Eye (tissue), 1 donor: ENCODE measurements at regions not wholly inside any gene's neighbourhood (a gene's known extent, or its start where the extent isn't known, plus 50 kb on each side); places are given as distances from the start of the nearest gene placed in this dataset.
A peak's percentile ranks its signal among the peaks of the same experiment; 100 is the strongest.

Experiments used
- DNase-seq: peaks from one replicate; pipeline ENCODE4 v3.0.0-alpha.2; 2015

DNA sequence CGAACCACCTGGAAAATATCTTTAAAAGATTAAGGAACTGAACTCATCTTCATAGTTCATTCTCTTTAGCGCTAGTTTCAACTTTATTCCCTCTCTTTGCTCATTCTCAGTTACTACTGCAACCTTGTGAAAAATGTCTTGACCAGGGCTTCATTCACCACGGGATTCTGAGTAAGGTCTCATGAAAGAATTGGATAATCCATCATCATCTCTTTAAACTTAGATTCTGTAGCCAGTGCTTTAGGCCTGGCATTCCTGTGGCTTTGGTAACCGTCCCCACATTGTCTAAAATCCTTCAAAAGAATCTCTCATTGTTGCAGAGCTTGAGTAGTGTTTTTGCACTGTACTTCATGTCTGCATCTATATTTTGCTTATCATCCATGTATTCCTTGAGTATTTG lies 229.5 kb downstream of the ETAA1 start:
- DNase-seq, result no peak

DNA sequence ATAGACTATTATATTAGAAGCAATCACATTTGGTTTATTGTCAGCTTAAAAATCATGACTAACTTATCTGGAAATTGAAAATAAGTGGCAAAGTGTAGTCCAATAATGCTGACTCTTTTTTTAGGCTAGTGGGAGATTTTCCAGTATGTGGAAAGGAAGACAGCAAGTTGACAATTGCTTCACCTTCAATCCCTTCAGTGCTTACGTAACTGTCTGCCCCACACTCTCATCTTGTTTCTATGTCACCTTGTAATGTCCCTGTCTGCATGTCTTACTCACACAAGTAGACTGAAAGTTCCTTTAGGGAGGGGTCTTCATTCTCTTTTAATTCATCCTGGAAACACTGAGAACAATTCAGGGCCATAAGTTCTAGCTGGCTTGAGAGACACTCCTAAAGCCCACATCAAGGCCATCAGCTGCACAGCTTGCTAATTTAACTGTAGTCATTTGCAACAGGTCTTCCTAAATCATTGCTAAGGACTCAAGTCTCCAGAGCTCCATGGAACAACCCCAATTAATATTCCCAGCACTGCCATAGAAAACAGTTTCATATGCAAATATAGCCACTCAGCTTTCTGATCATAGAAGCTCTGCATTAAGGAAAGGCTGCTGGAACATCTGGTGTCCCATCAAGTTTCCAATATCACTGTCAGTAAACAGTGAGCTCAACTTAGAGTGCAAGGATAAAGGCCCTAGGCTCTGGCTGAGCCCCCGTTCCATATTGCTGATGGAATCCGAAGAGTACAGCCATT lies 230.5 kb downstream of the ETAA1 start:
- no peak for DNase-seq

DNA sequence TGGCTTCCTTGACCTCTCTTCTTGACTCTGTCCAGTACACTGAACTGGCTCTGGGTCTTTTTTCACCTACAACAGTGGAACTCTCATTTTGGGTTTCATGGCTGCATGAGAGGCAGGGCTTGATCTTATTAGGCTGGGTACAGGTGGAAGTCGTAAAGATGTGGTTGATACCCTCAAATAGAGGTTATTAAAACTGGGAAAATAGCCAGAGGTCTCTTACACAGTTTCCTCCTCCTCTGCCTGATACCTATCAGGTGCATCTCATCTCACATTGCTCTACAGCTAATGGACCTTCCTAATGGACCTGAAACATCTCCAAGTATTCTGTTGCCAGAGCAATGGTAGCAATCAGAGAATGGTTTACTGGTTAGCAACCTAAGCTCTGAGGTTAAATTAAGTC lies 231.8 kb downstream of the ETAA1 start:
- DNase-seq, result no peak

DNA sequence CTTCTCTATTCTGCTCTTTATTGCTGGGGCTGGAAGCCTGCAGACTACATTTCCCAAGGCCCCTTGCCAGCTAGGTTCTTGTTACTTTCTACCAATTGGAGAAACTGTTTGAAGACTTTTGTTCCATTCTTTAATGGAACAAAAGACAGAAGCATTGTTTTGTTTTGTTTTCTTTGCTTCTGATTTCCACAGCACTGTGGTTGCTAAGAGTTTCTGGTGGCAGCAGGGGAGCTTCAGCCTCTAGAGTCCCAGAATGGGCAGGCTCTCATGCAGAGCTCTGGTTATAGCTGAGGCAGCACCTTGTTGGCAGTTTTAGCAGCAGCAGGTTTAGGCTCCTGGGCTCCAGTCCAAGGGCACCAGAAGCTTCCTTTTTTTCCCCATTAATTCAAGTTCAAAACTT lies 234.3 kb downstream of the ETAA1 start:
- DNase-seq, result no peak

DNA sequence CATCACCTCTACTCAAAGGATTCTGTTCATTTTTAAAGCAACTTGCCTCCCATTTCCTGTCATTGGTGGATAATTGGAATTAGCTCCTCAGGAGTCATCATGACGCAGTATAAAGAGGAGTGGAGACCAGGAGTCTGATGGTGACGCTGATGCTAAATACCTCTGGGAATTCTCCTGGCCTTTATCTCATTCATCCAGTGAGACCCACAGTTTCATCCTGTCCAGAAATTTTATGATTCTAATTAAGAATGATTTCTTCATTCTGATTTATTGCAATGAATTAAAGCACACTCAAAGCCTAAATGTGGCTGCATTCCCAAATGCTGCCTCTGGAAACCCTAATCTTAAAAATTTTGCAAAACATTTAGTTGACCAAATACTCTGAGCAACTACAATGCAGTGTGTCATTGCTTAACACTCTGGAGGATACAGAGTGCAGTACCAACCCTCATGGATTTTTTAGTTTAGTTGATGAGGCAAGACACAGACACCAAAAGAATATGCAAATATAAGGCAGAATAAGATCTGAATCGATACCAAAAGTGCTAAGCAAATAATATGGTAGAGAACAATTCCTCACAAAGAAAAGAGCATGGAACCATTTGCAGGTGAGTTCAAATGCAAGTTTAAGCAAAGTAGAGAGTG lies 236.2 kb downstream of the ETAA1 start:
- DNase-seq, result no peak

DNA sequence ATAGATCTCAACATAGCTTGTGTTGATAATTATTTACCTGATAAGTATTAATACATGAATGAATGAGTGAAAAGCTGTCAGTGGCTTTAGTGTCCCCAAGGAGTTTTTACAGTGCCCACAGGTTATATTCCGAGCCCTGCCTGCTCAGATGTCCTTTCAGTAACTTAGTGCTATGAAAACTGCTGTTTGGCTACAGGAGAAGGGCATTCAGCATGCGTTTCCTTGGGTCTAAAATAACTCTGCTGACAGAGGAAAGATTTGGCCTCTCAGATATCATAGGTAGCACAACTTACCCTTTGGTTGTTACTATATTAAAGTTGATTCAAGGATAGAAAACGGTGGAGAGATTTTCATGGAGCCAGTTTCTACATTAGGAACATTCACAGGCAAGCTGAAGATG lies 241.0 kb downstream of the ETAA1 start:
- DNase-seq, result no peak

DNA sequence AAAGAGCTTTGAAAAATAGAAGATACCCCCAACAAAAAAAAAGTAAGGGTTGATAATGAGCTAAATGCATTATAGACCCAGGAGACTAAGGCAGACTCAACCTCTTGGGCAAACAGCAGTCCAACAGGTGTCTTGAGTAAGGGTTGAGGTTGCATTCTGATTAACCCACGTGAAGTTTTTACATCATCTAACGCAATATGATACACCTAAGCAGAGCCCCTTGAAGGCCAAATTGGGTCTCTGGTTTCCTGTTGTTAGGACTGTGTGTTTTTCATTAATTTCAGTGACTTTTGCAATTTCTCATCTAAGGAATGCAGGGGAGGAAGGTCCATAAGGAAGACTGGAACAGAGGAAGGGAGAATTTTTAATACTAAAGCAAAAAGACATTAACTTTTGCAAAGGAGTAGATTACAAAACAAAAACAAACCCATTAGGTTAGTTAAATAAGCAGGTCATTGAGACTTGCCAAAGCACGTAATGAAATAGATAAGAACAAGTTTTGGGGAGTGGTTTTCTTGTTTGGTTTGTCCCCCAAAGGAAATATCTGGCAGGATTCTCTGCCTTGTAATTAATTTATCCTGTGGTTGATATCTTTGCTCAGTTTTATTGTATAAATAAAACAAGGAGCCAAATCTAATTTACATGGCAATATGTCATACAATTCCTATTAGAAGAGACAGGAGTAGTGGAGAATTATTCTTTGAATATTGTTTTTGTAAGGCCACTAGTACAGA lies 244.3 kb downstream of the ETAA1 start:
- peak; percentile 40 for DNase-seq

DNA sequence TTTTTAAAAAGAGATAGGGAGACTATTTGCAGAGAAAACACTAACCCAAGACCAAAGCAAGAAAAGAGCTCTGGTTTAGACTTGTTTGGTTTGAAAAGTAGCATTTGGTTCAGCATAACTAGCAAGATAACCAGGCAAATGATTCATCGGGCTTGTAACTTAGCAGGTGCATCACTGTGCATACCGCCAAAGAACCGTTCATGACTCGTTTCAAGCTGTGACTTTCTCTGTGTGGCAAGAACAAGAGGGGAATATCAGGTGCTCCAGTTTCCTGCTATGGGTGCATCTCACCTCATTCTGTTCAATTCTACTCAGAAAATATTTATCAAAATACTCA lies 244.9 kb downstream of the ETAA1 start:
- DNase-seq, result no peak

DNA sequence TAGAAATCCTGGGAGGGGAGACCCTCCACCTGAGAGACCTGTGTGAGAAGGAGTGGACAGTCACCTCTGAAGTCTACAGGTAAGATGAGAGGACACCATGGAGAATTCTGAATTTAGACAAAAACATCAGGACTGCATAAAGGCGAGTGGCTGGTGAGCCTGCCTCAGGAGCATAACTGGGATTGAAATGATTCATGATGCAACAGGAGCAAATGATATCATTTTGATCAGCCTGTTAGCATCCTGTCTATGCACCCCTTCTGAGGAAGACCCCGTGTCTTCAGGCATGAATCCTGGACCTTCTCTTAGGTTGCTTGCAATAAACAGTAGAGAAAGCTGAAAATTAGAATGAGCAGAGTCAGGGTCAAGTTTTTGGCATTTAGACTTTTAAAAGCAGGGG lies 245.8 kb downstream of the ETAA1 start:
- DNase-seq, result no peak

DNA sequence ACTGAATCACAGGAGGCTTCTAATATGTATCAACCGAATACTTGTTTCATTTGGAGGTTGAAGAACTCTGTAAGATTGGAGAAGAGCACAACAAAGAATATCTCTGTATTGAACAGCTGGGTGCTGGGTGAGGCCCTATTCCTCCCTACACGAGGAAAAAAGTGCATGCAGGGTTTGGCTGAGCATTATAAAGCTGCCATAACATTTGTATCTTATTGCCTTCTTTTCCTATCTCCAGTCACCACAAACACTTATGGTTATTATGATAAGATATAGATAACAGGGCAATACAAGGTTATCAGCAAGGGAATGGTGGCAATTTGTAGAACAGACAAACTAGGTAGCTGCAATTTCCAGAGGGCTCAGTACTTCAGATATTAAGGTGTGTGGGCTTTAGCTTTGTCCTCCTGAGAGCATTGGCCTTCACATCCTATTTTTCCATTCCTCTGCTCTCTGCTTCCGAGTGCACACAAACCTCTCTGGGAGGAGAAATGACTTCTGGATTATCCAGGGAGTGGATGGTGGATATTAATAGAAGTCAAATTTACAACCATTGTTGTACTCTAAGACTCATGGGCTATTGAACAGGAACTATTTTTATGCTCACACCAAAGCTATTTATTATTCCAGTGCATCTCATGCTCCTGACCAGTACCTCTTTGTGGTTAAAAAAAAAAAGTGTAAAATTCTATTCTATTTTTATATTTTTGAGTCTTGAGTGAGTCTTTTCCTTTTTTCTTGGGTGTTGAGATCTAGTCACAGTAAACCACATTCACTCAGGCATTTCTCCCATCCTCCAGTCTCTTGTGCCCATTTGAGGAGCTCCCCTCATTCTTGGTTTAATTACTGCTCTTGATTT lies 248.4 kb downstream of the ETAA1 start:
- DNase-seq, result no peak

DNA sequence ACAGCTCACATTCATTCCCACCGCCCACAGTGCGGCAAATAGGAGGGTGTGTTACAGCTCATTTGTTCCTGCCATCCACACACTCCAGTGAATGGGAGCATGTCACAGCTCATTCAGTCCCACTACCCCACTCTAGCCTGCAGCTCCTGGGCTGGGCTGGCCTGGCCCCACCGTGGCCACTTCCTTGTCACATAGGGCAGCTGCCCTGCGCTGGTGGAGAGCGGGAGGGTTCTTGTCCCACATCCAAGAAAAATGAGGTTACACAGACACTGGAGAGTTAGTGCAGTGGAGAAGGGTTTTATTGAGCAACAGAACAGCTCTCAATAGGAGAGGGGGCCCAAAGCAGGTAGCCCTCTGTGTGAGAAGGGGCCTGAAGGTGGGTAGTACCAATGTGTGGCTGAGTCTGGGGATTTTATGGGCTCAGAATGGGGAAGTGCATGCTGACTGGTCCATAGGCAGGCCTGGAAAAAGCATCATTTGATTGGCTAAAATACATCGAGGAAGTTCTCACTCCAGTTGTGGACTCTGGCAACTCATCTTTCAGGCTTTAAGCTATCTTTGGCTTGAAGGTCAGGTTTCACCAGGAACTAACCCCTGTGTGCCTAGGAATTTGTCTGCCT lies 249.7 kb downstream of the ETAA1 start:
- no peak for DNase-seq

DNA sequence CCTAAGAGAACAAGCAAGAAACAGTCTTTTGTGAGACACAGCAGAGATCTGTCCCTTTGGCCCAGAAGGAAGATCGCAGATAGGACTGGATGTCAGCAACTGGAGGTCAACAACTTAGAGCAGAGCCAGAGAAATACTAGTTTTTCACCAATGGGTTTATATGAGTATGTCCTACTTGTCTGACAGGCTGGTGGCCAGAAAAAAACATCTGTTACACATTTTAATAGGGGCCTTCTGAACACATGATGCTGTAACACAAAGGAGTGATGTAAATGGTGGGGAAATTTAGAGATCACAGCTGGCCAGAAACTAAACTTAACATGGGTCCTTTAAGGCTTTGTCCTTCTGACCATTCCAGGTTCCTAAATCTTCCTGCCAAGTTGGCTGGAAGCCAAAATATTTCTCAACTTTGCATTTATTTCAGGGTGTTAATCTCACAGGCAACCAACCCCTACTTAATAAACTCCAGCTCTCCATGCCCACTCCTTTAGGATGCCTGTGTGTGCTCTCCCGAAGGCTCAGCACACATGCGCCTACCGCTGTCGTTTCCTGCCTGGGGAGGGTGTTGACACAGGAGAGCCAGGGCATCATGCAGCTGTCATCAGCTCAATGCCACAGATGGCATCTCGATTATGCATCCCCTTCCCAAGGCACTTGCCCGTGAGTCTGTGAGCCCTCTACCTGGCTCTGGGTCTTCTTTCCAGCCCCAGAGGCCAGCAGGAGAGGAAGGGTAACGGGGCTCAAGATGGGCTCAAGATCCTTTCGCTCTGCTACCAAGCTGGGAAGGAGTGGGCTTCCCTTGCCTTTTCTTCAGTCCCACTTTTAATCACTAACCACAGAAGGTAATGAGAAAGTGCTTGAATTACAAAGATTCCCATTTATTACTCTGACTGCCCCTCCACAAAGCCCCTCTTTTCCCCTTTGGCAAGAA lies 252.5 kb downstream of the ETAA1 start:
- peak; percentile 66 for DNase-seq

DNA sequence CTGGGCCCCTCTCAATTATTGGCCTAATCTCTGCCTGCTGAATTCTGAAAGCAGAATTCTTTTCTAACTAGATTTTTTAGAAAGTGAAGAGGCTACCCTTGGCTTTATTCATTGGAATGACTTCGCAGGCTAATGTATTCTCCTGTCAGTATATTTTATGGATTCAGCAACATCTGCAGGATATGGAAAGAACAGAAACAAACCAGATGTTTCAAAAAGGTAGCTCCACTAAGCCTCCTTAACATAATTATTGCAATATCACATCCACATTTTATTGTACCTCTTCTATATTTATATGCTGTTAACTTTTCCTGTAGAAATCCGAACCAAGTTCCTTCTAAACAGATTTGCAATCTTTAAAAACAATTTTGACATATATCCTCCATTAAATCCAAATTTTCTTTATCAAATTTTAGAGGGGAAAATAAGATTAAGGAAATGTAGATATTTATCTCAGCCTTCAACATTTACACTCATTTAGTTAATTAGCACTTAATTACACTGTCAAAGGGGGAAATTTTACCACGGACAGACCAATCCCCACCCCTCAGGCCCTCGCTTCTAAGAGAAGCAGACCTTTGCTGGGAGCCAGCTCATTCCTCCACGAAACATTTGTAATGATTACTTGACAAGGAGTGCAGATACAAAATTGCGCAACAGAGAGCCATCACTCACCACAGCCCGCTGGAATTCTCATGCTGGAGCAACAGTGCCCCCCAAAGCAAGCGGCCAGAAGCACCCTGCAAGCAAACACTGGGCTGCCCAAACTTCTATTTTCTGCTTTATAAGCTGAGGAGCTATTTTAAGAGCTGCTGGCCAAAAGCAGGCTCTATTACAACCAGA lies 253.4 kb downstream of the ETAA1 start:
- peak; percentile 91 for DNase-seq

DNA sequence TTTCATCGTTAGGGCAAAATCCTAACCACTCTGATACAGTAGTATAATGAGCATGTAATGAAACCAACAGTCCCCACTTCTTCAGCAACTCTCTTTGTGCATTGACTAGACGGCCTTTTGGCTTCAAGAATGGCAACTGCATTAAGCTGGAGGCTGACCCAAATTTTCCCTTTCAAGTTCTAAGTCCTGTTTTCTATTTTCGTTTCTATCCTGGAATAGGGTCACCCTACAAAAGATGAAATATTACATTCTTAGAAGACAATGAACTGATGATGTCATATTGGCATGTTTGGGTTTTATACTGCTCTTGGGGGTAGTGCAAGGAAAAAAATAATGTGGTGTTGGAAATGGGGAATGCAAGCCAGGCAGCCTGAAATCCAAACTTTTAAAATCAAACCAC lies 254.4 kb downstream of the ETAA1 start:
- peak; percentile 20 for DNase-seq

DNA sequence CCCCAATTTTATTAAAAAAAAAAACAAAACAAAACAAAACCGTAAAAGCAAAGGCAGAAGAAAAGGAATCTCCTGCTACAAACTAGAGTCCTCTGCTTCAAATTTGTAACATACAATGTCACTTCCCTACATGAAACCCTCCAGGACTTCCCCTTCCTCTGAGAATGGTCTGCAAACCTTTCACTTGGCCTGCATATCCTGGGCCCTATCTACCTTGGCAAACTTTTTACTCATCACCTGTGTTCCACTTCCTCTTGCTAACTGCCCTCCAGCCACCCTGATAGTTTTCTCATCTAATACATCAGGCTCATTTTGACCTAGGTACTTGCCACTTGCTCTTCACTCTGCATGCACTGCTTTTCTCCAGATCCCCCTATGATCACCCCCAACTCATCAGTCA lies 255.5 kb downstream of the ETAA1 start:
- DNase-seq, result no peak

DNA sequence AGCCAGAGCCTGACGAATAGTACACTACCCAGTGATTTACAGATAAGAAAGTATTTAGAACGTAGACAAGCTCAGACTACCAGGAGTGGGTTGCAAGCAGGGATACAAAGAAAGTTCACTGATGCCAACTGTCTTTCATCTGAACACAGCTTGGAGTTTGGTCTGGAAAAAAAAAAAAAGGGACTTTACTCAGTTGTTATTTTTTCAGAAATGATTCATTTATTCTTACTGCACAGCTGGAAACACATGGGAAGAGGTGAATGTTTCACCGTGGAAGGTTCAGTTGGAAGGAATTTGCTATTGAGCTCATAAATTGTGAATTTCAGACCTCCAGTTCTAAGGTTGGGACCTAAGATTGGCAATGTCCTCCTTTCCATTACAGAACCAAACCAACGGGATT lies 259.7 kb downstream of the ETAA1 start:
- no peak for DNase-seq

DNA sequence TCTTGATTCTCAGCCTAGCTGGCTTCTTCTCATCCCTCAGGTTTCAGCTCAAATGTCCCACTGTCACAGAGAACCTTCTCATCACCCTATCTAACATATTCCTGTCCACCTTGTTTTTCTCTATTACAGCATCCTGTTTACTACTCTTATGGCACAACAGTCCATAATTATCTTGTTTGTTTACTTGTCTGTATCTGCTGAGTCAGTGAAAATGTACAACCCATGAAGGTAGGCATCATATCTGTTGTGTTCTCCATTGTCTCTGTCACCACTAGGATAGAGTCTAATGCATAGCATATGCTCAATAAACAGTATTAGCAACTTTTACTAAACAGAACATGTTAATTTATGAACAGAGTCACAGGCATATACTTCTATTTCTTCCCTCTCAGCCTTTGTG lies 261.7 kb downstream of the ETAA1 start:
- no peak for DNase-seq

DNA sequence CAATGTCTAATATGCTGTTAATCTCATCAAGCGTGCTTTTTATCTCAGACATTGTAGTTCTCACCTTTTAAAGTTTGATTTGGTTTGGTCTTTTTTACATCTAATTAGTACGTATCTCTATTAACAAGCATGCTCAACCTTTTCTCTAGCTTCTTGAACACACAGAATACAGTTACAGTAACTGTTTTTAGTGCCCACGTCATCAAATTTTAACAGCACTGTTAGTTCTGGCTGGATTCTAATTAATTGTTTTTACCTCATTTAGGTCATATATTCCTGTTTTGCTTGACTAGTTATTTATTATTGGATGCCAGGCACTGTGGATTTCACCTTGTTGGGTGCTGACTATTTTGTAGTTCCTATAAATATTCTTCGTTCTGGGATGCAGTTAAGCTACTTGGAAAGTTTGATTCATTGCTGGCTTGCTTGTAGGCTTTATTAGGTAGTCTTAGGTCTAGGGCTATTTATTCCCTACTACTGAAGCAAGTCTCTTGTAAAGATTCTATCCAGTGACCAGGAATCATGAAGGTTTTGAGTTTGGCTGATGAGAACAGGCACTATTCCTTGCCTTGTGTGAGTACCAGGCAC lies 263.0 kb downstream of the ETAA1 start:
- DNase-seq, result no peak

DNA sequence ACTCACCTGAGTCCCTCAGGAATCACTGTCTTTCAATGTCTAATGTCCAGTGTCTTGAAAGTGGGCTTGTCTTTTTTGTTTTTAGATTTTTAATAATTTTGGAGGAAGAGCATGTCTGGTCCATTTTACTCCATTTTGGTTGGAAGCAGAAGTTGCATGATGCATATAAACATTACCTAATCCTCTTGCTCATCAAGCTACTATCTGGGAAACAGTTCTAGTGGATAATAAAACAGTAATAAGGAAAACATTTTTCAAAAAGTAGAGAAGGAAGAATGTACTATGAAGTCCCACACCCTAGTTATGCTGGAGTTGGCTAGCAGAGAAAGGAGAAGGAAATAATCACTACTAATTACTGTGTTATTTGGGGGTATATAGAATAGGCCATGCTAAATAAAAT lies 263.7 kb downstream of the ETAA1 start:
- DNase-seq, result no peak

DNA sequence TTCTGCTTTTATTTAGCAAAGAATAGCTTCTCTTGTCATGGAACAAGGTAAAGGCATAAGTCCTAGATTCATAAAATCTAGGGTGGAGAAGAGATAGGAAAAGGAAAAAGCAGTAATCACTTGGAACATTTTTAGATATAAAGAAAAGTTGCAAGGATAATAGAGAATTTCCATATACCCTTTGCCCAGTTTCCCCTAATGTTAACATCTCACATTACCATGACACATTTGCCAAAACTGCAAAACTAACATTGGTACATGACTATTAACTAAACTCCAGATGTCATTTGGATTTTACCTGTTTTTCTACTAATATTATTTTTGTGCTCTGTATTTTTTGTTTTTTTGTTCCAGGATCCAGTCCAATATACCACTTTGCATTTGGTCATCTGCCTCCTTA lies 265.1 kb downstream of the ETAA1 start:
- DNase-seq, result no peak
